ENCODE measurements at regions not wholly inside any gene's neighbourhood (a gene's known extent, or its start where the extent isn't known, plus 50 kb on each side); places are given as distances from the start of the nearest gene placed in this dataset.

DNA sequence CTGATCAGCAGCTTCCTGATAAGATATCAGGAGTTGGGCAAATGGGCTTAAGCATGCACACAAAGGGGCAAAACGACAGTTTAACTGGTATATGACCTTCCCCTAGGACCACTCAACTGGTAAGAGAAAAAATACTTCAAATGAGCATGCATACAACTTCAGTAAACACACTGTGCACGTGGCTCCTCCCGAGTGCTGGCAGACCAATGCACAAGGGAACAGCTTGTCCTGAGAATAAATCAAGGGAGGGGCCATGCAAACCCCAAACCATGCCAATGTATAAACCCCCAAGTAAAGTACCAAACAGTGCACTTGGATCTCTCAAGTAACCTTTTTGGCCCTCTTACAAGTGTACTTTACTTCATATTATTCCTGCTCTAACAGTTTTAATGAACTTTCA is 293.3 kb upstream of the TBX22 start:
- ATAC-seq = no peak

More for the DNA sequence above, 293.3 kb upstream of the TBX22 start:
- H3F3A ChIP-seq (replicated peaks; ENCODE audit: low read depth) = no peaks in the 10 kb centered on the region
- H3K4me1 ChIP-seq (ENCODE audit: insufficient read depth) = no peaks in the 10 kb centered on the region
- no peak overlapping the region for H2AFZ ChIP-seq
- no peaks in the 10 kb centered on the region for H4K20me1 ChIP-seq (replicated peaks; ENCODE audit: insufficient read depth)
- no peaks in the 10 kb centered on the region for H3K9me2 ChIP-seq (ENCODE audit: insufficient read depth)
- Mint-ChIP-seq H3K27me3 (ENCODE audit: insufficient read depth, low read depth, poor library complexity) (no peaks in the 10 kb centered on the region), H3K36me3 (ENCODE audit: low read depth) (no peaks in the 10 kb centered on the region), H3K27ac (no peak overlapping the region), H3K4me1 (no peaks in the 10 kb centered on the region), H3K4me3 (no peak overlapping the region), H3K9me3 (no peaks in the 10 kb centered on the region)
- no peaks in the 10 kb centered on the region for H3K36me3 ChIP-seq (ENCODE audit: insufficient read depth)
- TF ChIP-seq ZNF331 (CRISPR knock-in tag; IDR thresholded peaks at IDR 0.05; ENCODE audit: low read depth) (no peak), REST (IDR thresholded peaks at IDR 0.05; ENCODE audit: unreplicated experiment) (no peak), CTCF (conservative IDR thresholded peaks at IDR 0.05; ENCODE audit: low read depth in 2 of 2) (no peak), ZNF114 (CRISPR knock-in tag; IDR thresholded peaks at IDR 0.05) (no peak), NANOG (IDR thresholded peaks at IDR 0.05; ENCODE audit: borderline replicate concordance) (no peak), EZH2 (IDR thresholded peaks at IDR 0.05; ENCODE audit: low read depth, unreplicated experiment) (no peak), POLR2AphosphoS5 (IDR thresholded peaks at IDR 0.05; ENCODE audit: low read depth) (no peak), CREB1 (CRISPR knock-in tag; IDR thresholded peaks at IDR 0.05; ENCODE audit: low read depth) (no peak)
- H3K4me2 ChIP-seq = no peak overlapping the region
- H3K27ac ChIP-seq (ENCODE audit: low read depth) = no peak overlapping the region
- DNase-seq (ENCODE audit: low spot score) = no peak
- H3K4me3 ChIP-seq = no peak overlapping the region
- no peaks in the 10 kb centered on the region for H3K27me3 ChIP-seq (ENCODE audit: insufficient read depth)
- H3K79me2 ChIP-seq (replicated peaks; ENCODE audit: insufficient read depth) = no peaks in the 10 kb centered on the region
